B cell (primary cell): ENCODE measurements at regions not wholly inside any gene's neighbourhood (a gene's known extent, or its start where the extent isn't known, plus 50 kb on each side); places are given as distances from the start of the nearest gene placed in this dataset.

ENCODE experiments used
- CTCF ChIP-seq: fragments of 200-600 bp; IDR thresholded peaks from one replicate; pipeline ENCODE4 v1.8.0; 2022; ENCODE audit warnings: antibody characterized with exemption, mild to moderate bottlenecking
- EZH2 ChIP-seq: IDR thresholded peaks from 2 replicates; pipeline ENCODE4 v1.6.1; 2012; ENCODE audit warnings: borderline replicate concordance, low read depth, mild to moderate bottlenecking, moderate library complexity, low read length; ENCODE audit not compliant: insufficient read depth, poor library complexity, severe bottlenecking

GRCh38 chr19:23597661-23598060 lies 89.4 kb downstream of the ZNF675 start:
- no peak for TF ChIP-seq CTCF
- no peak for TF ChIP-seq EZH2
